Liver (tissue), 3 donors: ENCODE measurements at regions not wholly inside any gene's neighbourhood (a gene's known extent, or its start where the extent isn't known, plus 50 kb on each side); places are given as distances from the start of the nearest gene placed in this dataset.
"Not testable (repeated sequence)": the region's sequence is repeated elsewhere in the genome, so short reads cannot be mapped to it uniquely, and the experiment has no call there.

Experiments used
- ATF3 ChIP-seq: IDR thresholded peaks from 2 replicates; pipeline ENCODE4 v1.6.1; 2016; ENCODE audit warnings: antibody characterized with exemption
- CTCF ChIP-seq: fragments of 150-350 bp; IDR thresholded peaks from 2 replicates; pipeline ENCODE4 v1.5.1; 2017; ENCODE audit warnings: improper control_type of control experiment, low read depth, low read length; ENCODE audit not compliant: missing input control
- EGR1 ChIP-seq, 2 donors: IDR thresholded peaks; 2 replicates each; pipeline ENCODE4 v1.6.1; 2016 to 2018; ENCODE audit warnings: antibody characterized with exemption in 2 of 2, low read depth in 2 of 2
- FOXA1 ChIP-seq: IDR thresholded peaks from 2 replicates; pipeline ENCODE4 v1.6.1; 2016; ENCODE audit warnings: antibody characterized with exemption
- JUND ChIP-seq, 2 donors: IDR thresholded peaks; 2 replicates each; pipeline ENCODE4 v1.6.1; 2016; ENCODE audit warnings: antibody characterized with exemption in 2 of 2
- MAX ChIP-seq: IDR thresholded peaks from 2 replicates; pipeline ENCODE4 v1.6.1; 2016; ENCODE audit warnings: antibody characterized with exemption
- NR2F2 ChIP-seq: IDR thresholded peaks from 2 replicates; pipeline ENCODE4 v1.6.1; 2016; ENCODE audit warnings: antibody characterized with exemption
- RAD21 ChIP-seq, 2 donors: IDR thresholded peaks; 2 replicates each; pipeline ENCODE4 v1.6.1; 2016; ENCODE audit warnings: antibody characterized with exemption in 2 of 2, mild to moderate bottlenecking in 2 of 2
- REST ChIP-seq: IDR thresholded peaks from 2 replicates; pipeline ENCODE4 v1.6.1; 2016; ENCODE audit warnings: antibody characterized with exemption, mild to moderate bottlenecking
- RXRA ChIP-seq, 2 donors: IDR thresholded peaks; 2 replicates each; pipeline ENCODE4 v1.6.1; 2017 to 2018; ENCODE audit warnings: antibody characterized with exemption in 2 of 2, mild to moderate bottlenecking in 1 of 2
- SP1 ChIP-seq: IDR thresholded peaks from 2 replicates; pipeline ENCODE4 v1.6.1; 2018; ENCODE audit warnings: antibody characterized with exemption, mild to moderate bottlenecking
- TAF1 ChIP-seq: conservative IDR thresholded peaks from 2 replicates; pipeline ENCODE4 v1.6.1; 2016; ENCODE audit warnings: antibody characterized with exemption, mild to moderate bottlenecking
- YY1 ChIP-seq: IDR thresholded peaks from 2 replicates; pipeline ENCODE4 v1.6.1; 2016; ENCODE audit warnings: antibody characterized with exemption, mild to moderate bottlenecking
- donor health status: healthy.
- donor health status: healthy.

- TF ChIP-seq CTCF; YY1; FOXA1; ATF3; TAF1; NR2F2; REST; EGR1 (IDR thresholded peaks at IDR 0.05; ENCODE audit: low read depth in 2 of 2); JUND (IDR thresholded peaks at IDR 0.05); RXRA (IDR thresholded peaks at IDR 0.05); MAX; RAD21 (IDR thresholded peaks at IDR 0.05); SP1: not testable (repeated sequence)
Measured at GRCh38 chr4:146104052-146104451, 71.5 kb upstream of the LSM6 start.
